Fibroblast of pulmonary artery (primary cell): ENCODE measurements at regions not wholly inside any gene's neighbourhood (a gene's known extent, or its start where the extent isn't known, plus 50 kb on each side); places are given as distances from the start of the nearest gene placed in this dataset.
"Not testable (repeated sequence)": the region's sequence is repeated elsewhere in the genome, so short reads cannot be mapped to it uniquely, and the experiment has no call there.

Experiments used
- DNase-seq: peaks from one replicate; pipeline ENCODE4 v3.0.0-alpha.2; 2010; ENCODE audit warnings: low read depth
- H3K4me3 ChIP-seq: replicated peaks from 2 replicates; pipeline ENCODE4 v1.5.1; 2011; ENCODE audit warnings: low read depth, mild to moderate bottlenecking, control low read depth, low read length, moderate library complexity
- TF ChIP-seq, protein P1 (sequence below): IDR thresholded peaks from 2 replicates; pipeline ENCODE4 v1.5.1; 2011; ENCODE audit warnings: mild to moderate bottlenecking, control low read depth, low read length, inconsistent platforms; ENCODE audit errors: missing control alignments

DNA sequence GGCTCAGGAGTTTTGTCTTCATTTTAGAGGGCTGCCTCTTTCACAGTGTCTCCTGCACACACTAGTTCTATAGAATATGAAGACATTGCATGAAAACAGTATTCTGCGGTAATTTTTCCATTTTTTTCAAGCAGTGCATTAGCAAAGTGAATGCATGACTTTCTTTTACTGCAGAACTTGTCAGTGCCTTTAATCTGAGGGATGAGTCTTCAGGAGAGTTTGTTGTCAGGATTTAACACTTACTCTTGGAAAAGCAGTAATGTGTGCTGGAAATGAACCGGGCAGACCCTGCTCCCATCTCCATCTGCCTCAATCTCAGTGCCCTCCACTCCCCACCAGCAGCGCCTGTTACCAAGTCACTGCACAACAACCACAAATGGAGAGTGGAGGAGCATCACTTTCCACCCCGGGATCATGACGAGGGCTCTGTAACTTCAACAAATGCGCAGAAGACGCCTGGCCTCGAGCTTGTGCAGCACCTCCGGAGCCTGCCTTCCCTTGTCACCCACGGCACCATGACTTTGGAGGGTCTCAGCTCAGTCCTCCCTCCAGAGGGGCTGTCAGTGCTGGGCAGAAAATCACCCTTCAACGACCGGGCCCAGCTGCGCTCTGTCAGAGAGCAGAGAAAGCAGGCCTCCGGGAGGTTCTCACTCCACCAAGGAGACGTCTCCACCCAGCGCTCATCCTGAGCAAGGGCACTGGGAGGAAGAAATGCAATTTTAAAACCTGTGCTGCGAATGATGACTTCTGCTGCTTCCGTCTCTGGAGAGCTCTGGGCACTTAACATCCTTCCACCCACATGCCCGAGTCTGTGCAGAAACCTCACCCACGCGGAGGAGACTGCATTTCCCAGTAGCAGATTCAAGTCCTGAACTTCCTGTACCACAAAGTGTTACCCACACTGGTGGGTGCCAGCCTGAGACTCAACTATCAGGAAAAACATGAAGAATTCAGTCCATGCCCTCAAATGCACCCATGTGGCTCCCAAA lies 255.7 kb downstream of the ADGRD1 start:
- no peak overlapping the region for H3K4me3 ChIP-seq
- DNase-seq = no peak
- TF ChIP-seq, protein P1, sequence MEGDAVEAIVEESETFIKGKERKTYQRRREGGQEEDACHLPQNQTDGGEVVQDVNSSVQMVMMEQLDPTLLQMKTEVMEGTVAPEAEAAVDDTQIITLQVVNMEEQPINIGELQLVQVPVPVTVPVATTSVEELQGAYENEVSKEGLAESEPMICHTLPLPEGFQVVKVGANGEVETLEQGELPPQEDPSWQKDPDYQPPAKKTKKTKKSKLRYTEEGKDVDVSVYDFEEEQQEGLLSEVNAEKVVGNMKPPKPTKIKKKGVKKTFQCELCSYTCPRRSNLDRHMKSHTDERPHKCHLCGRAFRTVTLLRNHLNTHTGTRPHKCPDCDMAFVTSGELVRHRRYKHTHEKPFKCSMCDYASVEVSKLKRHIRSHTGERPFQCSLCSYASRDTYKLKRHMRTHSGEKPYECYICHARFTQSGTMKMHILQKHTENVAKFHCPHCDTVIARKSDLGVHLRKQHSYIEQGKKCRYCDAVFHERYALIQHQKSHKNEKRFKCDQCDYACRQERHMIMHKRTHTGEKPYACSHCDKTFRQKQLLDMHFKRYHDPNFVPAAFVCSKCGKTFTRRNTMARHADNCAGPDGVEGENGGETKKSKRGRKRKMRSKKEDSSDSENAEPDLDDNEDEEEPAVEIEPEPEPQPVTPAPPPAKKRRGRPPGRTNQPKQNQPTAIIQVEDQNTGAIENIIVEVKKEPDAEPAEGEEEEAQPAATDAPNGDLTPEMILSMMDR = no peak

DNA sequence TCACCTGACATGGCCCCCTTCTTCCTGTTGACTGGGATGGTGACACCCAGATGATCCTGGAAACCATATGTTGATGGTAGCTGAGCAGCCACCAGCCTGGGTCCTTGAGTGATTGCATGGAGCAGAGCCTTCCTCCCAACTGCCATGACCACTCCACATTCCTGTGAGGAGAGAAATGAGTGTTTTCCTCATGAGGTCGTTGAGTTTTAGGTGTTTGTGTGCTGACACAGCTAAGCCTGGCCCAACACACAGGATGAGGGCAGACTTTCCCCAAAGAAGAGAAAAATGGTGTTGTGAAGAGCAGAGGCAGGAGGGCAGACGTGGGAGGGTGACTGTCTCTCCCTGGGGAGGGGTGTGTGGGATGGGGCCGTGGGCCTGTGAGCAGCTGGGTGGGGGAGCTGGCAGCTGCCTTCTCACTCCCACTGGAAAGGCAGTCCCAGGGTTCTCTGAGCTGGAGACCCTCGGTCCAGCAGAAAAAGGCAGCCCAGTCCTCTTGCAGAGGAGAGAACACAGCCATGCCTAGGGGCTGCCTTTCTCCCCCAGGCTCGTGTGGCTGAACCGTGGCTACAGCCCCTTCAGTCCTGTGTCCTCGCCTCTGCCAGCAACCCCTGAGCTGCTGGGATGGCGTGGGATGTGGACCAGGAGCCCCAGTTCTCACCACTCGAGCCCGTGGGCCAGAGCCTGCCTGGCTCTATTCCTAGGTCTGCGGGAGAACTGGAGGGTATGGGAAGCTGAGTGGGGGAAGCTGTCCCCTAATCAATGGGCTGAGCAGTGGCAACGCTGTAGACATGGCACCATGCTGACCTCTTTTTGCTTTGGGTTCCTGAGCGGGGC lies 257.0 kb downstream of the ADGRD1 start:
- H3K4me3 ChIP-seq = no peak overlapping the region
- no peak for DNase-seq
- TF ChIP-seq, protein P1 = no peak

DNA sequence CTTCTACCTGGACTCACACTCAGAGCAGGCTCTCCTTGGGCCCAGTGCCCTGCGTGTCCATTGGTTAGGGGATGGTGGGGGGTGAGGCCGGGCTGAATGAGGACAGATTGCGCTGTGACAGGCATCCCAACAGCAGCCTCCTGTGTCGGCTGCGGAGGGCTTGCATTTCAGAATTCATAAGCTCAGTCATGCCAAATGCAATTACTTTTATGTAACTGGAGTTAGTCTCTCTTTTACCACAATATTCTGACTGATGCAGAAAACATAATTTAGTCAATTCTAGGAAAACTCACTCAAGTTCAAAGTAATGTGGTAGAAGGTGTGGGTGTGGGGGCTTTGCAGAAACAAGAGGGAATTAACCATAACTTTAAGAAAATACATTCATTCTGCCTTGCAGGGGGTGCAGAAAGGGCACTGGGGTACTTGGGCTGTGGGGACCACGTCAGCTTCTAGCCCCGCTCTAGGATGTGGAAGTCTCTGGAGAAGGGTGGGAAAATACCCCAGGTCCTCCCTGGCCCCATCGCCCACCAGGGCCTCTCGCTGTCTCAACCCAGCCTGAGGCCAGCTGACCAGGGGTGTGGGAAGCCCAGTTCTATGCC lies 257.7 kb downstream of the ADGRD1 start:
- DNase-seq = no peak
- no peak overlapping the region for H3K4me3 ChIP-seq
- TF ChIP-seq, protein P1 = no peak

DNA sequence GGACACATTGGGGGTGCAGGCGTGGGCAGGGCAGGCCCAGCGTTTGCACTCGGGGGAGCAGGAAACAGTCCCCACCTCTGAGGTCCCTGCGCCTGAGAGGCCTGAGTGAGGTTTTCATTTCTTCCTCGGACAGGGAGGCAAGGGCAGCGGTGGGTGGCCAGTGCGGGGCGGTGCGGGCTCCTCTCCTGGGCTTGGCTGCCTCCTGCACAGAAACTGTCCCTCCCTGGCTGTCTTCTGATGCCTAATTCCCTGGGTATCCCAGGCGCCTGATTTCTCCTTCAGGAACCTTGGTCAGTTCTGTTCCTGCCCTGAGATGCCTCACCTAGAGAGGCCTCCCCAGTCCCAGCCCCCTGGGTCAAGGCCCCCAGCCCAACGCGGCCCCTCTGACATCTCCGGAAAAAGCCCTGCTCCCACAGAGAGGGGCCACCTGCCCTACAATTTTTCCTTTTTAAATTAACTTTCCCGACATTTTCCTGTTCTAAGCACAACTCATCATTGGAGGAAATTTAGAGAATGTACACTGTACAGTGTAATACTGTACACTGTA lies 260.3 kb downstream of the ADGRD1 start:
- TF ChIP-seq, protein P1 = no peak
- no peak for DNase-seq
- no peak overlapping the region for H3K4me3 ChIP-seq

DNA sequence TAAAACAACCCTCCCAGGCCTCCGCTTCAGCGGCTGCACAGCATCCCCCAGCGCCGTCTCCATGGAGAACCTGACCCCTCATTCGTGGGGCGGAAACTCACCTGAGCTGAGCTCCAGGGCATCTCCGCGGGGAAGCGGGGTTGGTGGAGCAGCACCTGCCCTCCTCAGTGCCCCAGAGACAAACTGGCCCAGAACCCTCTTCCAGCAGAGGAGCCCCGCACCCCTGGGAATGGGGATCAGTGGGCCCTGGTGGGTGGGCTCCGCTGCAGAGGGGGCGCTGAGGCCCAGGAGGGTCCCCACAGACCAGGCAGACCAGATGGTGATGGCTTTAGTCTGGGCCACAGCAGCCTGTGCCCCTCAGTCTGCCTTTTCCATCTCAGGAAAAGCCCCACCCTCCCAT lies 261.2 kb downstream of the ADGRD1 start:
- not testable (repeated sequence) for DNase-seq, H3K4me3 ChIP-seq

DNA sequence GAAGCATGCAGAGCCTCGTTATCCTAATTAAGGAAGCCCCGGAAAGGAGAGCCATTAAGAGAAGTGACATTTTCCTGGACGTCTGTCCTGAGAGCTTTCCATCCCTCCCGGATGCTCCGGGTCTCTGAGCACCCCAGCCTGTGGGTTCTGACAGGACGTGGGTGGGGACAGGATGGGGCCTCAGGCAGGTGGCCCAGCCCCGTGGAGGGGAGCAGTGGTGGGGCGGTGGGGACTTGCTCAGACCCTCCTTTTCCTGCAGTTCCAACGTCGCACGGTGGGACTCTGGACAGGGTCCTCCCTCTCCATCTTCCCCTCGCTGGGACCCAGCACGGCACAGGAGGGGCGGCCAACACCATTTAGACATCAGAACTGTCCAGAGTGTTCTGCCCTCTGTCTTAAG lies 262.9 kb downstream of the ADGRD1 start:
- DNase-seq, H3K4me3 ChIP-seq: not testable (repeated sequence)

DNA sequence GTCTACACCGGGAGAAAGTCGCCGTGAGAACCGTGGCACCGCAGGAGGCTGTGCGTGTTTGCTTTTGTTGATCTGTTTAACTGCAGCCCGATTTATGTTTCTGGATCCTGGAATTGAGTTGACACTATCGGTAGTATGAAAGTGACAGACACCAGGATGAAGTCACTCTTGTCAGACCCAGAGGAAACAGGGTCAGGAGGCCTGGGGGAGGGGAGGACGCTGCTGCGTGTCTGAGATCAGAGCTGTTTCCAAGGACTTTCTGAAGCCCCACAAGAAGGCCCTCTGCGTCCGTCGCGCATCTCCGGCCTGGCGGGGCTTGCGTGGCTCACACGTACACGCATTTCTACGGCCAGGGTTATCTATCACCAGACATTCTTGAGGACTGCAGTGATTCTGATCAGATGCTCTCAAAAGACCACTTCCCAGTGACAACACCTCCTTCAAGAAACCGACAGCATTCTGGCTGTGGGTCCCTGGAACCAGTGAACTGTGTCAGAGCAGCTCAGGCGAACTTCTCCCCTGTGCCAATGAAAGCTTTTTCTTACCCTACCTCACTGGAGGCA lies 263.4 kb downstream of the ADGRD1 start:
- H3K4me3 ChIP-seq = no peak overlapping the region
- TF ChIP-seq, protein P1 = no peak
- no peak for DNase-seq
